SHP77 (cell line): ENCODE measurements at regions not wholly inside any gene's neighbourhood (a gene's known extent, or its start where the extent isn't known, plus 50 kb on each side); places are given as distances from the start of the nearest gene placed in this dataset.

Experiments
- DNase-seq, 2 experiments: peaks; one replicate each; lab custom pipeline; 2025; lab: John Stamatoyannopoulos, UW

DNA sequence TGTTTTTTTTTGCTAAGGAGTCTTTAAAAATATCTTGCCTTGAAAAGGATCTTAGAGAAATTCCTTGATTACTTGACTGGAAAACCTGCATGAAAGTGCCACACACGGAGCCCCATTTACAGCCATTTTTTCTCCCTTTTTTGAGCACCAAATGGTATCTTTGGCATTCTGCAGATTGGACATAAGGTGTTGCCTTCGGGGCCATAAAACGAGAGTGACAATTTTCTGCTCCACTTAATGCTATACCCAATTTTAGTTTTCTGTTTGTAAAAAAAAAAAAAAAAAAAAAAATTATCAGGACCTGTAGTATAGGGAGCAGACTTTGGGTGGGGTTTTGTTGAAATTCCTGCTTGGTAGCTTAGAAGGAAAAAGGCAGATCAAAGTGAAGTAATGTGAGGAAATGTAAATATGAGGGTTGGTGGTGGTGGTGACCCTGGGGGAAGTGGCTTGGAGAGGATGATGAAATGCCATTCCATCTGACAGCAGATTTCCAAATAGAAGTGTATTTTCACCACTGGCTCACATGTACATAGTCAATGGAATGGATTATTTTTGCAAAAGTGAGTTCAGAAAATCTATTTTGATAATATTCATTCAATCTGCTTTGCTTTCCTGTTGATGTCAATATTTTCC lies 212.1 kb upstream of the SOX4 start:
- no peak for DNase-seq

DNA sequence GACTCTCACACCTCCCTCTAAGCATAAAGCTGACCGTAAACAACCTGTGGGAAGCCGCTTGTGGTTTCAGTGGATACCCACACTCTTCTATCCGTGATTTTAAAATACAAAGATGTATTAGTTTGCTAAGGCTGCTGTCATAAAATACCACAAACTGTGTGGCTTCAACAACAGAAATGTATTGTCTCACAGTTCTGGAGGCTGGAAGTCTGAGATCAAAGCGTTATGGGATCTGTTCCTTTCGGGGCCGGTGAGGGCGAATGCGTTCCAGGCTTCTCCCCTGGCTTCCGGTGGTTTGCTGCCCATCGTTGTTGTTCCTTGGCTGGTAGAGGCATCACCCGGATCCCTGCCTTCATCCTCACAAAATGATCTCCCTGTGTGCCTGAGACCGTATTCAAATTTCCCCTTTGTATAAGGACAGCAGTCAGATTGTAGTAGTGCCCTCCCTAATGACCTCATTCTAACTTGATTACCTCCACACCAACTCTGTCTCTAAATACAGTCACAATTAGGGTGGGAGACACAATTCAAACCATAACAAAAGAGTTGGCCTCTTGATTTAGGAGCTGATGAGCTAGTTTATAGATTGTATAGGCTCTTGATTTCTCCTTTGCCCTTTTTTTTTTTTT lies 210.6 kb upstream of the SOX4 start:
- no peak for DNase-seq

DNA sequence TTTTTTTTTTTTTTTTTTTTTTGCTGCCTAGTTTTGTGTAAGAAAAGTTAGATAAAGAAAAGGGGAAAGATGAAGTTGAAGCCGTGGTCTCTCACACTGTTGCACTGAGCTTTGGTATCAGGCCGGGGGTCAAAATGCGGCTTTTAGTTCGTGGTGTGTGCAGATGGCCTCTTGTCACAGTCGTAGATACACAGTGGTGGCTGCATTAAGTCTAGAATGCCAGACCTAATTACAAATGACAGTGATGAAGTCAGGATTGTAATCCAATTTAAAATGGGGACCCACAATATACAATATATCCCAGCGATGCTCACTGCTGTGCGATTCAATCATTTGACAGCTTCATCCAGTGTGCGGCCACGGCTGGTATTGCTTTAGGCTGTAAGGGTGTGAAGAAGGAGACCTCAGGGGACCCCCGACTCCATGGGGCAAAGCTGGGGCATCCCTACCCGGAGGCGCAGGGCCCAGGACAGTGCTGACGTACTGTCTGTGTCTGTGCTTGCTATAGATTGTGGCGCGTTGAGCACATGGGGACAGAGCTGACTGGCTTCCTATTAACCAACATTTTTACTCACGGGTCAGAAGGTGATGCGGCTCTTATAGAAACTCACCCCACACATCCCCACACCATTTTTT lies 210.0 kb upstream of the SOX4 start:
- no peak for DNase-seq

DNA sequence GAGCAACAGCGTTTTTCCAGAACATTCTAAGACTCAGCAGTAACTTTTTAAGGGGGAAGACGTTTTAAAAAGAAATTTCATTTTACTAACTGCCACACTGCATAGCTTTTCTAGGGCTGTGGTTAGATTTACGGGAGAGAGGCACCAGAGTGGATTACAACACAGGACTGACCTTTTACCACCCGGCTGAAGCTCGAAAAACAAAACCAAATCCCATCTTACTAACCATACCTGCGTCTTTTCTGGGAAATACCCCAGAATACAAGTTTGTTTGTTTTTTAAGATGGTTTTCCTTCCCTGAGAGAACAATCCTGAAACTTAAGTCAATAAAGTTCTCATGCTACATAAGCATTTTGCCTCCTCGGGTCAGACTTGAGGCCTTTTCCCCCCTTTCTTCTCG lies 209.3 kb upstream of the SOX4 start:
- DNase-seq = no peak

DNA sequence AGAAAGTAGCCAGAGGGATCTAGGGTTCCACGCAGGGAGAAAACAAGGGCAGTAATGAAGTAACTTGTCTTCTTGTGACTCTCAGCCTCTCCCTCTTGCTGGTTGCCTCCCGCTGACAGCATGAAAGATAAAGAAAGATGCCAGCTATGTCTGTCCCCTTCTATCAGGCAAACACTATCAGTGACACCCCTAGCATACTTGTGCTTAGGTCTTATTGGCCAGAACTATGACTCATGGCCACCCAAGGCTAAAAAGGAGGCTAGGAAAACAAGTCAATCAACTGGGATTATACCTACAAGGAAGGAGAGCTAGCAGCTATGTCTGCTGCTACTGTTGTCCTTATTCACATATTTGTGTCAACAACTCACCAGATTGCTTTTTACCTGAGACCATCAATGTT lies 206.8 kb upstream of the SOX4 start:
- DNase-seq = no peak

DNA sequence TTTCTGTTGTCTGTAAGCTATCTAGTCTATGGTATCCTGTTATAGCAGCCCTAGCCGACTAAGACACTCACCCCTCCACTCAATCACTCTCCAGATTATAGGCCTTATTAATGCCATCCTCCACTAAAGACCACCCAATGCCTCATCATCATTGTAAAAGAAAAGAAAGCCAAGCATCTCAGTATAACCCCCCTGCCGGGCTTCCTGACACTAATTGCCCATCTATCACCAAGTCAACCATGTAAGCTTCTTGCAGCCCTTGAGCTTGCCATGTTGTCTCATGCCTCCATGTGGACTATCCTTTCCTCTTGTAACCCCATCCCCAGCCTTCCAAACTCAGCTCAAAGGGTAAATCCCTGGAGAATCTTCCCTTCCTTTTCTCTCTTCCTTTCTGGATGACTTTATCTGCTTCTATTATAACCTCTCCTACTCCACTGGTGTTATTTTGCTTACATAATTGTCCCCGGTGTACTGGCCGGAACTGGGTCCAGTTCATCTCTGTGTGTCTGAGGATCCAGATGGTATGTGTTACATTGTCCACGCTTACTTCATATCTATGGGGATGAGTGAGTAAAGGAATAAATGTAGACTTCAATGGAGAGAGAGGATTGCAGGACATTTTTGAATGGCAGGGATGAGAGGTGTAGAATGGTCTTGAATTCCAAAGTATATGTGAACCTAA lies 202.9 kb upstream of the SOX4 start:
- DNase-seq = no peak

DNA sequence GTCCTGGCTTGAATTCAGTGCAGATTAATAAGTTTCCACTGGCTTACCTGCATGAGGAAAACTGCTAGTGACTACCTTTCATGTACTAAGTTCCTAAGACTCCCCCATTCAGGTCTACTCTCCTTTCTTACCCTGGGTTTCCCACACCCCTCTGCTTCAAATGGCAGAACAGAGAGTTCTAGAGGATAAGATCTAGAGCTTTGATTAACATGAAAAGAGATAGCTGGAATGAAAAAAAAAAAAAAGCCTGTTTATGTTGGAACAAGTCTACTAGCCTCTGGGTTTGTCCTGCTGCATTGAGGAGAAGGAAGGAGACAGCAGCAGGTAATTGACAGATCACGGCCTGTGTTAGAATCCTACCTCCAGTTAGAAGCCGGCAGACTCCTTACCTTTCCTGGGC lies 201.4 kb upstream of the SOX4 start:
- DNase-seq = no peak

DNA sequence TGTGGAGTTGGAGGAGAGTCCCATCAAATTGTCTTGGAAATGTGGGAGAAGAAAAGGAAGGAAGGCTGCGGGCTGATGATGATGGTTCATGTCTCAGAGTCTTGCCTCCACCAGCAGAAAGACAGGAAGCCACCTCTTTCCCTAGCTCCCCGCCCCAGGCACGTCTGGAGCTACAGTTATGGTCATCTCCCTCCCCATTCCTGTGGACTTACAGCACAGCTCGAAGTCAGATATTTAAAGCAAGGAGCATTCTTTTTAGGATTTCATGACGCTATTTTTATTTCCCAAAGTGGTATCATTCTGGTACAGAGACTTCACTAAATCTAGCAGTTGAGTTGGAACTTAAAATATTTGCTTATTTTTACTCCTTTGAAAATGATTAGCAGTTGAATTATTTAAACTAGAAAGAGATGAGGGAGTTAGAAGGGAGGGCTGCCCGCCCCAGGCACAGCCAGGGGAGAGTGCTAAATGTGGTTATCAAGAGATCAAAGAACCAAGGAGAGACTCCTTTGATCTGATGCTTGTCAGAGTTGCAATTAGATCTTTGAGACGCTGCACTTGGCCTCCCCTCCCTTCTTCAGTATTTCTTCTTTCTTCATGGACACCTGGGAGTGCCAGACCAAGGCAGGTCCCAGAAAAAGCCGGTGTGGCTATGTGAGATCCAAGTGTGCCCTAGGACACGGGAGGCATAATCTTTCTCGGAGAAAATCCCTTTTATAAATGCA lies 199.9 kb upstream of the SOX4 start:
- DNase-seq = no peak

DNA sequence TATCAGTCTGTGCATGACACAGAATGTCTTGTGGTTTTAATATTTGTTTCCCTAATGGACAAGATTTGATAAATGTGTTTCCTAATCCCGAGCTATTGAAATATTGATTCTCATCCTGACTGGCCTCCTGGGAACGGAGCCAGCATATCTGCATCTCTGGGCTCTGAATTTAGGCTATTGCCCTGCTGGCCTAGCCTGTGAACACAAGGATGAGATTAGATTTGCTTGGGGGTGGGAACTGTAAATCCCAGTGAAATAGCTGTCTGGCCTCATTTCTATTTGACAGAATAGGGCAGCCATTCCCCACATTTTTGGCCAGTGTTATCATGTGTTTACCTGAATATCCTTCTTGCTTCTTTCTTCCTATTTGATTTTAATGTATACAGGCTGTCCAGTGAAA lies 198.4 kb upstream of the SOX4 start:
- no peak for DNase-seq

DNA sequence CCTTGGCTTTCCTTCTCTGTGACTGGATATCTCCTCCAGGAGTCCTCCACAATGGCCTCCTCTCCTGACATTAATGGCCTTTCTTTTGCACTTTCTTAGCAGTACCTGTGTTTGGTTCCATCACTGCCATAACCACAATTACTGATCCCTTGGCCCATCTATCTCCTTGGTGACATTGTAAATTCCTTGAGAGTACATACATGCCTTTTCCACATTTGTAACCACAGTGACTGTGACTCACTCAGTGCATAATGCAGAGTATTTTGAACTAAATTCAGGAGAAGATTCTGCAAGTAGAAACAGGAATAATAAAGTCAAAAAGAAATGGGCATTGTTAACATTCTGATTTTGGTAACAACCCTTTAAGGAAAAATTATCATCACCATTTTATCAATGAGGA lies 197.2 kb upstream of the SOX4 start:
- no peak for DNase-seq

DNA sequence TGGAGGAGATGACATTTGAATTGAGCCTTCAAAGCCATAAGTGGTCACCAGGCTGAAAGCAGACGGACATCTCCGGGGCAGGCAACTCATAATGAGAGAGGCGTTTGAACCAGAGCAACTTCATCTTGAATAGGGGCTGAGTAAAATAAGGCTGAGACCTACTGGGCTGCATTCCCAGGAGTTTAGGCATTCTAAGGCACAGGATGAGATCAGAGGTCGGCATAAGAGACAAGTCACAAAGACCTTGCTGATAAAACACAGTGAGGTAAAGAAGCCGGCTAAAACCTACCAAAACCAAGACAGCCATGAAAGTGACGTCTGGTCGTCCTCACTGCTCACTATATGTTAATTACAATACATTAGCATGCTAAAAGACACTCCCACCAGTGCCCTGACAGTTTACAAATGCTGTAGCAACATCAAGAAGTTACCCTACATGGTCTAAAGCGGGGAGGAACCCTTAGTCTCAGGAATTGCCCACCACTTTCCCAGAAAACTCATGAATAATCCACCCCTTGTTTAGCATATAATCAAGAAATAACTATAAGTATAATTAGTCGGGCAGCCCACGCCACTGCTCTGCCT lies 194.7 kb upstream of the SOX4 start:
- no peak for DNase-seq

DNA sequence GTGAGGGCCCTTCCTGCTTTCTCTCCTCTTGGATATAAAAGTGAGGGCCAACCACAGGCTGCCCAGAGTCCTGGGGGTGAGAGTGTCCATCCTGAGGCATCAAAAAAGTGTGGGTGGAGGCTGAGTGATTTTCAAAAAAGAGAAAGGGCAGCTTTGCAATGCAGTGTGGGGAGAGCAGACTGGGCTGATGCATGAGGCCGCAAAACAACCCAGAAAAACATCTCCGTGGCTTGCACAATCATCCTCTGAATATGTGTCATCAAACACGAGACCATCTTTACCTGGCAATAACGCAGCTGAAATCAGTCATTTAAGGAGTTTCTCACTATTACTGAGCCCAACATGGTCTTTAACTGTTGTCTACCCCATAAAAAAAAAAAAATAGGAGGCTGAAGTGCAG lies 191.2 kb upstream of the SOX4 start:
- no peak for DNase-seq

DNA sequence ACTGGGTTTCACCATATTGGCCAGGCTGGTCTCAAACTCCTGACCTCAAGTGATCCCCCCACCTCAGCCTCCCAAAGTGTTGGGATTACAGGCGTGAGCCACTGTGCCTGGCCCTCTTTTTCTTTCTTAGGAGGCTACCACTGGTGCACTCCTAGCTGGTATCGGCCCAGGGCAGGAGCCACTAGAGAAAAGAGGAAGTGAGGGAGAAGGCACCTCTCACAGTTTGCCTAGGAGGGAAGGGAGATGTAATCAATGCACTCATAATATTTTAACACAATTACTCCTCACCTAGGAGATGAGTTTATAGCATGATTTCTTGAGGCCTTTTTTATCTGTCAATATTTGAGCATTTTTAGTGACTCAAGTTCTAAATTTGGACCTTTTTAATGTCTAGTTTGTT lies 189.0 kb upstream of the SOX4 start:
- DNase-seq = no peak

DNA sequence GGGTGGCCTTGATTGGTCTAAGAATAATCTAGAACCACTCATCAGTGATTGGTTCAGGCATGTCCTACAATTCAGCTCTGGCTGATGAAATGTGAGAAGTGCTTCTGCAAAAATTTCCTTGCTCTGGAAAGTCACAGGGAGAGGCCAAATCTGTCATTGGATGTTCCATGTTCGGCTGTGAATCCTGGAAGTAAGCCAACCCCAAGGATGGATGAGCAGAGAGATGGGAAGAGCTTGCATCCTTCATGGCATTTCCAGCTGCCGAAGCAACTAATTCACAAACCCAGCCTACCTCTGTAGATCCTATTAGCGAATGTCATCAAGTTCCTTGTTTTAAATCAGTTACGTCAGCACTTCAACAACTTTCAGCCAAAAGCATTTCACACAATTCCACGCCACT lies 187.2 kb upstream of the SOX4 start:
- no peak for DNase-seq

DNA sequence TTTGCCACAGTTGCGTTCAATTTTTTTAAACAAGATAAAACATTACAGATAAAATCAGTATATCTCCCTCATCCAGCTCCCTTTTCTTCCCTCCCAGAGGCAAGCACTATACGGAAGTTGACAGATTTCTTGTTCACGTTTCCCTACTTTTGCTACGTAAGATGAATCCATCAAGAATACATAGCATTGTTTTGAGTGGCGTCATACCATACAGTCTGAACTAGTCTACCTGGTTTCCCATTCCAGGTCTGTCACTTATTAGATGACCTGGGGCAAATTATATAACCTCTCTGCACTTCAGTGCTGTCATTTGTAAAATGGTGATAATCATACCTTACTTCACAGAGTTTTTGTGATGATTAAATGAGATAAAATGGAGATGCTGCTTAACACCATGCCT lies 184.3 kb upstream of the SOX4 start:
- no peak for DNase-seq

DNA sequence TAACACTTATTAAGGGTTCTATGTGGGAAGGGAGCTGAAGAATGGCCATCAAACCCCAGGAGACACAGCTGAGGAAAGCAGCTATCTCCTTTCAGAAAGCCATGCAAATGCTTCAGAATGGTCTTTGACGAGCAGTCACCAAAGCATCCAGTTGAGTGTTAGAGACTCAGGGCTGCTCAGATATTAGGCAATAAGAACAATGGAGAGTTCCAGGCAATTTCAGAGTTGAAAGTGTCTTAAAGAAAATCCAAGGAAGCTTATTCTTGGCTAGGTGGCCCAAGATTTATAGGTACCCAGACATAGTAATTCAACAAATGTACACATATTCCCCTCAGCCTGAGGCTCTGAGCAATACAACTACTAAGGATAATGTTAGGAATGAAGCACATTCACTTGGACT lies 180.1 kb upstream of the SOX4 start:
- no peak for DNase-seq

DNA sequence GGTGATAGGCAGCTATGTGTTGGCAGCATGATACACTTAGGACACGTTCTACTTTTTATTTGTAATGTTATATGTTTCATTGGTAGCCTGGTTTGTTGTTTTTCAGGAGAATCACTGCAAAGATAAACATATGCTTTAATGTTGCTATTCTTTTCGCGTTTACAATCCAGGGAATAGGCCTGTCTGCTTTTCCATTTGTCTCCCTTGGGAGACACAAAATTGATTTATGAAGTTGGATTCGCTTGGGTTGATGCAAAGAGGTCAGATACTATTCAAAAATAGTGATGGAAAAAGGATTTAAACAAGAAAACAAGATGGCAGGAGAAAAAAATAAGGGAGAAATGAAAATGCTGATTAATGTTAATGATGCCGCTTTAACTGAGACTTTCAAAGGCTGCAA lies 179.5 kb upstream of the SOX4 start:
- no peak for DNase-seq

DNA sequence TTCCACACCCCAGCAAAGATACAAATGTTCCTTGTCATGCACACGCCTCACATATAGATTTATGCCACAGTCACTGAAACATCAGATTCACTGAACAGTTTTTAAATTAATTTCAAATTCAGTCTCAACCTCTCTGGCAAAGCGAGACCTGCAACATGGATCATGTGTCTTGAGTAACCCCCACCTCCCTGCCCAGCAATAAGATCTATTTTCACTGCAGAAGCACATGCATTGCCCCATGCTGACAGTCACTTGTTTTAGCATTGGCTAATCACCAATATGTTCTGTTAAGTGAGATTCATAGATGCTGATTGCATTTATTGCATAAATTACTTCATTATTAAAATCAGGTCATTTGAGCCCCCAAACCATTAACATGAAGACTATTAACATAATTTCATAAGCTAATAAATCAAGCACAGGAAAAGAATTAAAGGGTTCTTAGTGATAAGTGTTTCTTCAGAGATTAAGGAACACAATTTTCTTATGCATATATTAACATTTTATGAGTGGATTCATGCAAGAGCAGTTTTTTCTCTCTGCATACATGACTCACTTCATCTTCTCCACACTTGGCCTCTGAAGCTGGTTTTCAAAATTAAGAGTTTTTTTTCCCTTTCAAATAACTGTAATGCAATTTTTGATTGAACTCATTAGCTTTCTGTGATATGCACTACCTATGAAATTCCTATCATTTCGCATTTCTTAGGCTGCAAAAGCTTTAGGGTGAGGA lies 173.2 kb upstream of the SOX4 start:
- no peak for DNase-seq

DNA sequence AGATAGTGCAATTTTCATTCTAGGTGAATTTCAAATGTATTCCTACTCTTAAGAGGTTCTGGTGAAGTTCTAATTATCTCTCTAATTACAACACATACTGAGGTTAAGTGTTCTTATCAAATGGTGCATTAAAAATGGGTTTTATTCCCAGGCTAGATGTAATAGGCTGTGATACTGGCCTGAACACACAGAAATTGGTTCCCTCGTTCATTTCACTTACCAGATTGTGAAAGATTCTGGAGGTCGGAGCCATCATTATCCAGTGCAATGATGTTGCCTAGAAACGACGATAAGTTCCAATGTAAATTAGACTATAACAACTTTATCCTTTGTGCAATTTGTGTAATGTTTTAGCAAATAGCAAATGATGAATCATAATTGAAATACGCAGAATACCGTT lies 172.6 kb upstream of the SOX4 start:
- DNase-seq = no peak

DNA sequence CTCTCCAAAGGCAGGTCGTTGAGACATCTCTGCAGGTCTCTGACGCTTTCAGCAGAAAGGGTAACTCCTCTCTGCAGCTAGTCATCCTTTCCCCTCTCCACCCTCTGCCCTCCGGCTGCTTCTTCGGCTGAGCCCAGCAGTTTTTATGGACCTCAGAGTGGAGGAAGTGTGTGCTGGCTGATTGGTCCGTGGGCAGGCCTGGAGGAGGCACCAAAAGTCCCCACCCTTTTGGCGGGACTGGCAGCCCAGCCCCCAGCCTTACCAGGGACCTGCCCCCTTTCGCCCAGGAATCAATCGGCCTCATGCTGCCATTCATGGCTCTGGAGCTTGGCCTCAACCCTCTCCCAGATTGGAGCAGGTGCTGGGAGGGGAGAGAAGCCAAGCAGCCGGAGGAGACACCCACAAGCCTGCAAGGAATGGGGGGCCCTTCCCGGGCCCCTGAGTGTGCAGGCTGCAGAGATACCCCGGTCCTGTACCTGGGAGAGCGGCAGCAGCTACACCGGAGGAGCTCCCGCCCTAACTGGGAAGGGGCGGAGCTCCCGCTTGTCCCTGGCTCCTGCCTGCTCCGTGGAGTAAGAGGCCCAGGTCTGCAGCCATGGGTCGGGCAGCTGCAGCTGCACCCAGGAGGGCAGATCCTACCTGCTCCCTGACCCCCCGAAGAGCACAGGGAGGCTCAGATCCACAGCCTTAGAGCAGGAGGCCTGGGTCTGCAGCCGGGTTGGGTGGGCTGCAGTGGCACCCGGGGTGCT lies 170.3 kb upstream of the SOX4 start:
- DNase-seq = peak; percentile 66 to 67
